ENCODE measurements at regions not wholly inside any gene's neighbourhood (a gene's known extent, or its start where the extent isn't known, plus 50 kb on each side); places are given as distances from the start of the nearest gene placed in this dataset.

GRCh38 chr3:95246413-95246812, 1183.6 kb downstream of the NSUN3 start:
- Histone ChIP-seq H3K27ac (no peak overlapping the region), H3K4me2 (no peak overlapping the region), H3K4me3 (no peak overlapping the region), H3K36me3 (replicated peaks; ENCODE audit: insufficient read depth, low read depth) (no peaks in the 10 kb centered on the region), H4K20me1 (ENCODE audit: insufficient read depth, poor library complexity, severe bottlenecking) (no peaks in the 10 kb centered on the region), H3K9me2 (replicated peaks; ENCODE audit: insufficient read depth) (no peaks in the 10 kb centered on the region), H3K27me3 (no peaks in the 10 kb centered on the region), H2AFZ (no peak overlapping the region), H3K79me2 (no peaks in the 10 kb centered on the region), H3K9me3 (ENCODE audit: low read depth) (no peaks in the 10 kb centered on the region), H3K4me1 (ENCODE audit: insufficient read depth) (no peaks in the 10 kb centered on the region)
- TF ChIP-seq EZH2 (IDR thresholded peaks at IDR 0.05; ENCODE audit: borderline replicate concordance) (no peak), CTCF (IDR thresholded peaks at IDR 0.05; ENCODE audit: poor library complexity) (no peak), EZH2phosphoT487 (IDR thresholded peaks at IDR 0.05; ENCODE audit: low read depth, severe bottlenecking, unreplicated experiment) (no peak)
- no peak for DNase-seq (ENCODE audit: low spot score)
- 94% methylated on average over 5 of the region's 5 CpGs for WGBS (ENCODE audit: low lambda C conversion rate, missing lambda C conversion rate)

- no peak overlapping the region for H3K4me3 ChIP-seq
- H3K4me2 ChIP-seq: no peak overlapping the region
Observed at GRCh38 chr3:95254061-95254460, 1191.2 kb downstream of the NSUN3 start.

DNA sequence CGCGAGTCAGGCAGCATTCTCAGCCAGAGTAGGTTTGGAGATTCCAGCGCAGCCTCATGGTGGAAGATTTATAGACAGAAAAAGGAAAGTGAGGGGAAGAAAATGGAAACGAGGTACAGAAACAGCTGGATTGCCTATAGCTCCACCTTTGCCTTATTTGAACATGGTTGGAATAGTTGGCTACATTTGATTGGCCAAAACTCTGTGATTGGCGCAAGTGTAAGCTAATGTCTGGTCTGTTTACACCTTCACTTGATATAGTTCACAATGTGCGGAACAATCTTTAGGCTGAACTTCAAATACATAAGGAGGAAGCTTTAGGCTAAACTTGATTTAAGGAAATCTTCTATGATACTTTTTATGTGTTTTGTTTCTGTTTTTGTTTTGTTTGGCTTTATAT, 1191.9 kb downstream of the NSUN3 start:
- H3K9me2 ChIP-seq (replicated peaks; ENCODE audit: insufficient read depth): no peaks in the 10 kb centered on the region
- 95% methylated on average over 6 of the region's 6 CpGs for WGBS (ENCODE audit: low lambda C conversion rate, missing lambda C conversion rate)
- H3K36me3 ChIP-seq (replicated peaks; ENCODE audit: insufficient read depth, low read depth): no peaks in the 10 kb centered on the region
- H3K27ac ChIP-seq: no peak overlapping the region
- H2AFZ ChIP-seq: no peak overlapping the region
- no peaks in the 10 kb centered on the region for H3K4me1 ChIP-seq (ENCODE audit: insufficient read depth)
- H4K20me1 ChIP-seq (ENCODE audit: insufficient read depth, poor library complexity, severe bottlenecking): no peaks in the 10 kb centered on the region
- TF ChIP-seq EZH2 (IDR thresholded peaks at IDR 0.05; ENCODE audit: borderline replicate concordance) (no peak), CTCF (IDR thresholded peaks at IDR 0.05; ENCODE audit: poor library complexity) (no peak)
- no peak overlapping the region for H3K4me3 ChIP-seq
- no peak for DNase-seq (ENCODE audit: low spot score)
- no peak overlapping the region for H3K4me2 ChIP-seq
- no peaks in the 10 kb centered on the region for H3K79me2 ChIP-seq
- no peaks in the 10 kb centered on the region for H3K9me3 ChIP-seq (ENCODE audit: low read depth)
- no peaks in the 10 kb centered on the region for H3K27me3 ChIP-seq

More at GRCh38 chr3:95254061-95254460, 1191.2 kb downstream of the NSUN3 start:
- no peaks in the 10 kb centered on the region for H3K9me3 ChIP-seq (ENCODE audit: low read depth)
- no peak overlapping the region for H3K27ac ChIP-seq
- H4K20me1 ChIP-seq (ENCODE audit: insufficient read depth, poor library complexity, severe bottlenecking): no peaks in the 10 kb centered on the region
- no peak overlapping the region for H2AFZ ChIP-seq
- H3K9me2 ChIP-seq (replicated peaks; ENCODE audit: insufficient read depth): no peaks in the 10 kb centered on the region
- no peaks in the 10 kb centered on the region for H3K36me3 ChIP-seq (replicated peaks; ENCODE audit: insufficient read depth, low read depth)
- TF ChIP-seq EZH2phosphoT487 (IDR thresholded peaks at IDR 0.05; ENCODE audit: low read depth, severe bottlenecking, unreplicated experiment) (no peak), CTCF (IDR thresholded peaks at IDR 0.05; ENCODE audit: poor library complexity) (no peak), EZH2 (IDR thresholded peaks at IDR 0.05; ENCODE audit: borderline replicate concordance) (no peak)
- H3K4me1 ChIP-seq (ENCODE audit: insufficient read depth): no peaks in the 10 kb centered on the region
- no peaks in the 10 kb centered on the region for H3K27me3 ChIP-seq
- no peaks in the 10 kb centered on the region for H3K79me2 ChIP-seq
- DNase-seq (ENCODE audit: low spot score): no peak

- Histone ChIP-seq H3K27me3 (no peaks in the 10 kb centered on the region), H4K20me1 (ENCODE audit: insufficient read depth, poor library complexity, severe bottlenecking) (no peaks in the 10 kb centered on the region), H3K36me3 (replicated peaks; ENCODE audit: insufficient read depth, low read depth) (no peaks in the 10 kb centered on the region), H3K9me2 (replicated peaks; ENCODE audit: insufficient read depth) (no peaks in the 10 kb centered on the region), H3K9me3 (ENCODE audit: low read depth) (no peaks in the 10 kb centered on the region), H3K27ac (no peak overlapping the region), H2AFZ (no peak overlapping the region), H3K4me3 (no peak overlapping the region), H3K4me1 (ENCODE audit: insufficient read depth) (no peaks in the 10 kb centered on the region), H3K4me2 (no peak overlapping the region), H3K79me2 (no peaks in the 10 kb centered on the region)
- DNase-seq (ENCODE audit: low spot score): no peak
- 68% methylated on average over 3 of the region's 3 CpGs for WGBS (ENCODE audit: low lambda C conversion rate, missing lambda C conversion rate)
- TF ChIP-seq EZH2 (IDR thresholded peaks at IDR 0.05; ENCODE audit: borderline replicate concordance) (no peak), EZH2phosphoT487 (IDR thresholded peaks at IDR 0.05; ENCODE audit: low read depth, severe bottlenecking, unreplicated experiment) (no peak), CTCF (IDR thresholded peaks at IDR 0.05; ENCODE audit: poor library complexity) (no peak)
Observed at GRCh38 chr3:95265129-95265528, 1202.3 kb downstream of the NSUN3 start.
